PC-9 (cell line): ENCODE measurements at regions not wholly inside any gene's neighbourhood (a gene's known extent, or its start where the extent isn't known, plus 50 kb on each side); places are given as distances from the start of the nearest gene placed in this dataset.

Experiments used
- EZH2 ChIP-seq: fragments of 200-600 bp; sonication (generic); IDR thresholded peaks from 2 replicates; pipeline ENCODE4 v1.8.0; 2017; ENCODE audit warnings: antibody characterized with exemption, low read depth
- TF ChIP-seq, protein P1 (sequence below): fragments of 200-600 bp; sonication (generic); conservative IDR thresholded peaks from 2 replicates; pipeline ENCODE4 v1.6.1; 2017; ENCODE audit warnings: mixed run types, antibody characterized with exemption, mild to moderate bottlenecking, moderate library complexity

DNA sequence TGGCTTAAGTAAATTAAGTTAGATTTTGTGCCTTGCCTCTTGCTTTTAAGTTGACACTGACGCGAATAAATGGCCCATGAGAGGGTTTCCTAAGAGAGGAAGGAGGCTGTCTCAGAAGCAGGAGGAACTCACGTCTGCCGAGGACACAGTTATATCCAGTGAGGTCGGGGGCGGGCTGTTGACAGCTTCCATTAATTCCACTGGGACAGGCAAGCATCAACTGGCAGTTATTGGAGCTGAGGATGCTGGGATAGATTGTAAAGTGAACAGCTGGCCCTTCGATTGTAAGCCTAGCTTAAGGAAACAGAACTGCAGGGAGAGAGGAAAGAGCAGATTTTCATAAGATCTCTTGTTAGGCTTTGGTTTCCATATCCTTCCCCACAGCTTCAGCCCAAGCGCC is 399.2 kb downstream of the IPO8 start:
- TF ChIP-seq, protein P1, sequence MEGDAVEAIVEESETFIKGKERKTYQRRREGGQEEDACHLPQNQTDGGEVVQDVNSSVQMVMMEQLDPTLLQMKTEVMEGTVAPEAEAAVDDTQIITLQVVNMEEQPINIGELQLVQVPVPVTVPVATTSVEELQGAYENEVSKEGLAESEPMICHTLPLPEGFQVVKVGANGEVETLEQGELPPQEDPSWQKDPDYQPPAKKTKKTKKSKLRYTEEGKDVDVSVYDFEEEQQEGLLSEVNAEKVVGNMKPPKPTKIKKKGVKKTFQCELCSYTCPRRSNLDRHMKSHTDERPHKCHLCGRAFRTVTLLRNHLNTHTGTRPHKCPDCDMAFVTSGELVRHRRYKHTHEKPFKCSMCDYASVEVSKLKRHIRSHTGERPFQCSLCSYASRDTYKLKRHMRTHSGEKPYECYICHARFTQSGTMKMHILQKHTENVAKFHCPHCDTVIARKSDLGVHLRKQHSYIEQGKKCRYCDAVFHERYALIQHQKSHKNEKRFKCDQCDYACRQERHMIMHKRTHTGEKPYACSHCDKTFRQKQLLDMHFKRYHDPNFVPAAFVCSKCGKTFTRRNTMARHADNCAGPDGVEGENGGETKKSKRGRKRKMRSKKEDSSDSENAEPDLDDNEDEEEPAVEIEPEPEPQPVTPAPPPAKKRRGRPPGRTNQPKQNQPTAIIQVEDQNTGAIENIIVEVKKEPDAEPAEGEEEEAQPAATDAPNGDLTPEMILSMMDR: no peak
- no peak for TF ChIP-seq EZH2
